CD14-positive monocyte (primary cell): ENCODE measurements at regions not wholly inside any gene's neighbourhood (a gene's known extent, or its start where the extent isn't known, plus 50 kb on each side); places are given as distances from the start of the nearest gene placed in this dataset.
A peak's percentile ranks its signal among the peaks of the same experiment; 100 is the strongest.

Source experiments
- DNase-seq, 3 donors: peaks; one replicate each; pipeline ENCODE4 v3.0.0-alpha.2; 2011 to 2022
- H2AFZ ChIP-seq: 2 replicates; pipeline ENCODE4 v1.6.0; 2012; ENCODE audit warnings: mild to moderate bottlenecking, low read depth, low read length, inconsistent platforms; ENCODE audit not compliant: insufficient read depth, poor library complexity, severe bottlenecking
- H3K27ac ChIP-seq, 2 donors: 1 replicate in 1 of 2; 2 replicates in 1 of 2; pipeline ENCODE4 v1.5.1; 2012 to 2013; ENCODE audit warnings: low read length in 2 of 2, control low read depth in 1 of 2, inconsistent platforms in 1 of 2, low read depth in 1 of 2, mild to moderate bottlenecking in 1 of 2
- H3K27me3 ChIP-seq, 2 donors: one replicate each; pipeline versions ENCODE4 v1.6.0 to v1.6.1; 2011 to 2013; ENCODE audit warnings: low read length in 2 of 2; ENCODE audit not compliant: control insufficient read depth in 2 of 2, insufficient read depth in 2 of 2
- H3K36me3 ChIP-seq, 2 donors: replicated peaks in 1 of 2; 1 replicate in 1 of 2; 2 replicates in 1 of 2; pipeline versions ENCODE4 v1.5.1 to v1.6.1; 2012 to 2013; ENCODE audit warnings: low read length in 2 of 2, control low read depth in 1 of 2, inconsistent platforms in 1 of 2, mild to moderate bottlenecking in 1 of 2; ENCODE audit not compliant: insufficient read depth in 2 of 2, control insufficient read depth in 1 of 2
- H3K4me1 ChIP-seq, 2 donors: 1 replicate in 1 of 2; 2 replicates in 1 of 2; pipeline versions ENCODE4 v1.5.1 to v1.6.1; 2012 to 2013; ENCODE audit warnings: low read length in 2 of 2, control low read depth in 1 of 2, inconsistent platforms in 1 of 2, mild to moderate bottlenecking in 1 of 2, moderate library complexity in 1 of 2; ENCODE audit not compliant: insufficient read depth in 2 of 2, control insufficient read depth in 1 of 2
- H3K4me2 ChIP-seq: replicated peaks from 2 replicates; pipeline ENCODE3; 2012; ENCODE audit warnings: low read length, moderate library complexity, mild to moderate bottlenecking; ENCODE audit not compliant: poor library complexity, severe bottlenecking; ENCODE audit errors: extremely low read depth
- H3K4me3 ChIP-seq, 3 experiments: fragments of 200-600 bp in 1 of 3; sonication (generic) in 1 of 3; replicated peaks in 1 of 3; 1 replicate in 2 of 3; 2 replicates in 1 of 3; pipeline ENCODE4 v1.5.1; 2011 to 2013; ENCODE audit warnings: low read length in 3 of 3, mild to moderate bottlenecking in 3 of 3, control low read depth in 2 of 3, low read depth in 2 of 3, inconsistent platforms in 1 of 3, moderate library complexity in 1 of 3
- H3K79me2 ChIP-seq: 2 replicates; pipeline ENCODE4 v1.6.0; 2012; ENCODE audit warnings: mild to moderate bottlenecking, control low read depth, inconsistent platforms, low read length, moderate library complexity; ENCODE audit not compliant: insufficient read depth
- H3K9ac ChIP-seq: 2 replicates; pipeline ENCODE4 v1.6.0; 2017; ENCODE audit warnings: low read length, mild to moderate bottlenecking; ENCODE audit not compliant: insufficient read depth, poor library complexity, severe bottlenecking
- H3K9me3 ChIP-seq, 2 donors: replicated peaks in 1 of 2; 1 replicate in 1 of 2; 2 replicates in 1 of 2; pipeline versions ENCODE4 v1.5.1 to v1.6.1; 2012 to 2013; ENCODE audit warnings: low read length in 2 of 2, control low read depth in 1 of 2; ENCODE audit not compliant: control insufficient read depth in 1 of 2, insufficient read depth in 1 of 2
- H4K20me1 ChIP-seq: 2 replicates; pipeline ENCODE4 v1.6.0; 2012; ENCODE audit warnings: mild to moderate bottlenecking, low read length, control low read depth, moderate library complexity; ENCODE audit not compliant: insufficient read depth
- H3K27ac Mint-ChIP-seq, 7 donors: one replicate each; pipeline ENCODE4 v1.8.0; 2020; ENCODE audit warnings: mild to moderate bottlenecking in 7 of 7, mixed read lengths in 7 of 7, moderate library complexity in 6 of 7, inconsistent platforms in 2 of 7
- H3K27me3 Mint-ChIP-seq, 3 donors: one replicate each; pipeline ENCODE4 v1.8.0; 2021 to 2022; ENCODE audit warnings: low read depth in 3 of 3, mild to moderate bottlenecking in 3 of 3, mixed read lengths in 3 of 3, moderate library complexity in 3 of 3, inconsistent platforms in 1 of 3
- H3K36me3 Mint-ChIP-seq, 2 donors: one replicate each; pipeline ENCODE4 v1.8.0; 2020; ENCODE audit warnings: mixed read lengths in 2 of 2, inconsistent platforms in 1 of 2, mild to moderate bottlenecking in 1 of 2
- H3K4me1 Mint-ChIP-seq: one replicate; pipeline ENCODE4 v1.8.0; 2020; ENCODE audit warnings: mild to moderate bottlenecking, mixed read lengths
- H3K4me3 Mint-ChIP-seq, 2 donors: one replicate each; pipeline ENCODE4 v1.8.0; 2020; ENCODE audit warnings: mild to moderate bottlenecking in 2 of 2, mixed read lengths in 2 of 2, moderate library complexity in 1 of 2
- H3K9me3 Mint-ChIP-seq, 7 donors: one replicate each; pipeline ENCODE4 v1.8.0; 2020 to 2022; ENCODE audit warnings: mixed read lengths in 7 of 7, mild to moderate bottlenecking in 6 of 7, moderate library complexity in 6 of 7, inconsistent platforms in 2 of 7
- WGBS: methylation state at CpG from one replicate; pipeline ENCODE4 v1.1.5; 2013; ENCODE audit warnings: missing lambda C conversion rate; ENCODE audit not compliant: insufficient coverage; 5-methylcytosine and 5-hydroxymethylcytosine counted together
- intact Hi-C, 2 donors: fragments of 100-400 bp; cut with micrococcal nuclease; formaldehyde crosslinking; loops; one replicate each; pipeline versions ENCODE4 v1.15.0 to v1.15.1; 2023
- TF ChIP-seq, protein P1 (sequence below): fragments of 200-600 bp; IDR thresholded peaks from one replicate; pipeline ENCODE4 v1.8.0; 2022; ENCODE audit warnings: antibody characterized with exemption, mild to moderate bottlenecking

DNA sequence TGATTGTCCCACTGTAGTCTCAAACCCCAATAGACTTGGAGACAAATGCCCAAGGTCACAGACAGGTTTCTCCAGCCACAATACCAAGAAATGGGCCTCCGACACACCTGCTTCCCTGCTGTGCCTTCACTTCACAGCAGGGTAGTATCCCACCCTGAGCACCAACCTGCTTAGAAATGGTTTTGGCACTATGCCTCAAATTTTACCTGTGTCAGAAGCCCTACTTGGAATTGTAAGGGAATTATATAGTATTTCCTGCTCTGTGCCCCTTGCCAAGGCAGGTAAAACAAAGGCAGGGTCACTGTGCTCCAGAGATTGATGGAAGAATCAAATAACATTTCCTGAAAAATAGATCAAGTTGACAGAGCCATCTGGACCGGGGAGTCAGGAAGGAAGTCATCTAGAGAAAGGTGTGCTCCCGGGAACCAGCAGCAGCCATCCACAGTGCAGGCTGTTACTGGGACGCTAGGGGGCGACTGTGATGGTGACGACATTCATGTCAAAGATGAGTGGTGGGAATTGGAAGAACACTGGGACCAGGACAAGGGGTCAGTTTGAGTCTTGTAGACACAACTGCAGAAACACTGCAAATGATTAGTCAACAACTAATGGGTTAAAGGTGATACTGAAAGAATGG is 117.8 kb upstream of the AKR1E2 start:
- WGBS = 24% methylated on average over 5 of the region's 6 CpGs
- Histone ChIP-seq H2AFZ (no peak overlapping the region), H3K4me1 (peaks cover 0 to 9% of the 10 kb centered on the region in 2 donors), H4K20me1 (no peaks in the 10 kb centered on the region), H3K4me2 (no peak overlapping the region), H3K9ac (no peak overlapping the region), H3K27ac (no peak overlapping the region), H3K27me3 (no peaks in the 10 kb centered on the region), H3K4me3 (no peak overlapping the region), H3K36me3 (no peaks in the 10 kb centered on the region), H3K9me3 (no peaks in the 10 kb centered on the region), H3K79me2 (no peaks in the 10 kb centered on the region)
- Mint-ChIP-seq H3K27me3 (peaks cover 0 to 9% (median 0%) of the 10 kb centered on the region in 3 donors), H3K9me3 (peaks cover 0 to 3% (median 0%) of the 10 kb centered on the region in 7 donors), H3K27ac (no peak overlapping the region), H3K4me3 (no peak overlapping the region), H3K4me1 (peaks cover 14% of the 10 kb centered on the region), H3K36me3 (no peaks in the 10 kb centered on the region)
- TF ChIP-seq, protein P1, sequence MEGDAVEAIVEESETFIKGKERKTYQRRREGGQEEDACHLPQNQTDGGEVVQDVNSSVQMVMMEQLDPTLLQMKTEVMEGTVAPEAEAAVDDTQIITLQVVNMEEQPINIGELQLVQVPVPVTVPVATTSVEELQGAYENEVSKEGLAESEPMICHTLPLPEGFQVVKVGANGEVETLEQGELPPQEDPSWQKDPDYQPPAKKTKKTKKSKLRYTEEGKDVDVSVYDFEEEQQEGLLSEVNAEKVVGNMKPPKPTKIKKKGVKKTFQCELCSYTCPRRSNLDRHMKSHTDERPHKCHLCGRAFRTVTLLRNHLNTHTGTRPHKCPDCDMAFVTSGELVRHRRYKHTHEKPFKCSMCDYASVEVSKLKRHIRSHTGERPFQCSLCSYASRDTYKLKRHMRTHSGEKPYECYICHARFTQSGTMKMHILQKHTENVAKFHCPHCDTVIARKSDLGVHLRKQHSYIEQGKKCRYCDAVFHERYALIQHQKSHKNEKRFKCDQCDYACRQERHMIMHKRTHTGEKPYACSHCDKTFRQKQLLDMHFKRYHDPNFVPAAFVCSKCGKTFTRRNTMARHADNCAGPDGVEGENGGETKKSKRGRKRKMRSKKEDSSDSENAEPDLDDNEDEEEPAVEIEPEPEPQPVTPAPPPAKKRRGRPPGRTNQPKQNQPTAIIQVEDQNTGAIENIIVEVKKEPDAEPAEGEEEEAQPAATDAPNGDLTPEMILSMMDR = peak; percentile 40
- intact Hi-C loops = no loop called here
- DNase-seq = no peak

DNA sequence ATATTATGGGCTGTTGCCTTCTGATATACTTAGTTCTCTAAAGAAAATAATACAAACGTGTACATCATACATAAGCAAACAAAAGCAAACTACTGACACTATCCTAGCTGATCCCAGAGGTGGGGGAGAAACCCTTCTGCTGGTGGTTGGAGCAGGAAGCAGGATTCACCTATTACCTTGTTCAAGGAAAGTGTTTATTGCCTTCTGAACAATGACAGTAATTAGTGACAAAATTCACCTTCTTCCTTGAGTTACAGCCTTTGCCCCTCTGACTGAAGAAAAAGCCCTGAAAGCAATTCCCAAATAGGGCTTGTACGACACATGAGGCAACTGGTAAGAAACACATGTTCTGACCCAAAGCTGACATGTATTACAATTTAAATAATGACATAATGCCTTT is 118.8 kb upstream of the AKR1E2 start:
- no peak overlapping the region for H2AFZ ChIP-seq
- WGBS = no CpG with 5 or more reads among the region's 2 CpGs
- H3K36me3 ChIP-seq = no peaks in the 10 kb centered on the region
- no peak overlapping the region for H3K4me3 ChIP-seq
- intact Hi-C loops = no loop called here
- no peak for DNase-seq
- H3K4me2 ChIP-seq = no peak overlapping the region
- peaks cover 0 to 9% of the 10 kb centered on the region in 2 donors for H3K4me1 ChIP-seq
- no peak overlapping the region for H3K27ac ChIP-seq
- Mint-ChIP-seq H3K27ac (no peak overlapping the region), H3K4me1 (peaks cover 14% of the 10 kb centered on the region), H3K27me3 (peaks cover 0 to 9% (median 0%) of the 10 kb centered on the region in 3 donors), H3K4me3 (no peak overlapping the region), H3K9me3 (peaks cover 0 to 3% (median 0%) of the 10 kb centered on the region in 7 donors), H3K36me3 (no peaks in the 10 kb centered on the region)
- H3K79me2 ChIP-seq = no peaks in the 10 kb centered on the region
- no peaks in the 10 kb centered on the region for H3K9me3 ChIP-seq
- H3K27me3 ChIP-seq = no peaks in the 10 kb centered on the region
- TF ChIP-seq, protein P1 = no peak
- H3K9ac ChIP-seq = no peak overlapping the region
- no peaks in the 10 kb centered on the region for H4K20me1 ChIP-seq
